K562 (cell line): ENCODE measurements at regions not wholly inside any gene's neighbourhood (a gene's known extent, or its start where the extent isn't known, plus 50 kb on each side); places are given as distances from the start of the nearest gene placed in this dataset.

ENCODE experiments used
- ATAC-seq: fragments of 200-7000 bp; cut with Tn5 transposase; 3 replicates; pipeline ENCODE4 v1.9.1; 2020; ENCODE audit warnings: moderate library complexity
- BruUV-seq: library from RNA; stranded (reverse); fragments of 400-500 nt; replicated peaks from 2 replicates; lab custom pipeline; 2021; lab: Mats Ljungman, UMichigan
- CTCF ChIA-PET: fragments of 300-600 bp; formaldehyde crosslinking; extraction: SDS; loops from one replicate; lab custom pipeline; 2021; ENCODE audit warnings: low intra/inter-chr PET ratio; lab: Yijun Ruan, JAX
- POLR2A ChIA-PET: fragments of 300-600, 350-650 bp; sonication (Branson Sonifier 250); formaldehyde crosslinking; extraction: SDS; loops from one replicate; lab custom pipeline; 2021; ENCODE audit warnings: antibody characterized with exemption, inconsistent platforms; lab: Yijun Ruan, JAX
- DNase-seq, 4 experiments: peaks; one replicate each; pipeline versions ENCODE4 v3.0.0 to v3.0.0-alpha.2; 2011 to 2018; ENCODE audit warnings: low spot score in 3 of 4, mixed read lengths in 3 of 4; ENCODE audit errors: extremely low read depth in 1 of 4
- FAIRE-seq: peaks from 2 replicates; lab custom pipeline; 2011; peaks lifted over from hg19 to GRCh38; lab: Jason Lieb, UNC
- H2AFZ ChIP-seq: 2 replicates; pipeline ENCODE4 v1.6.0; 2011; ENCODE audit warnings: low read depth, low read length, control low read depth, inconsistent platforms
- H3K27ac ChIP-seq: fragments of 200-600 bp; 3 replicates; pipeline ENCODE4 v1.8.0; 2011; ENCODE audit warnings: low read depth, mild to moderate bottlenecking, control low read depth, inconsistent platforms, low read length, moderate library complexity, mixed read lengths; ENCODE audit errors: extremely low read depth
- H3K27me3 ChIP-seq, 2 experiments: fragments of 300-600 bp in 1 of 2; 2 replicates in 1 of 2; 3 replicates in 1 of 2; pipeline versions ENCODE4 v1.6.0 to v1.8.0; 2011; ENCODE audit warnings: inconsistent platforms in 2 of 2, low read length in 2 of 2, mild to moderate bottlenecking in 1 of 2, mixed read lengths in 1 of 2, moderate library complexity in 1 of 2; ENCODE audit not compliant: control insufficient read depth in 2 of 2, insufficient read depth in 2 of 2
- H3K36me3 ChIP-seq: fragments of 300-600 bp; 3 replicates; pipeline ENCODE4 v1.8.0; 2011; ENCODE audit warnings: mild to moderate bottlenecking, low read length, inconsistent platforms; ENCODE audit not compliant: control insufficient read depth, insufficient read depth
- H3K4me1 ChIP-seq, 2 experiments: fragments of 200-600 bp in 1 of 2; replicated peaks in 1 of 2; 2 replicates in 1 of 2; 3 replicates in 1 of 2; pipeline versions ENCODE4 v1.5.1 to v1.8.0; 2011; ENCODE audit warnings: inconsistent platforms in 2 of 2, low read length in 2 of 2, mild to moderate bottlenecking in 1 of 2, mixed read lengths in 1 of 2, moderate library complexity in 1 of 2; ENCODE audit not compliant: control insufficient read depth in 2 of 2, insufficient read depth in 2 of 2
- H3K4me2 ChIP-seq: 2 replicates; pipeline ENCODE4 v1.6.1; 2011; ENCODE audit warnings: low read length, control low read depth, inconsistent platforms, mixed read lengths; ENCODE audit not compliant: insufficient read depth
- H3K4me3 ChIP-seq: fragments of 200-600 bp; sonication (generic), shearing (Covaris generic); 2 replicates; pipeline ENCODE4 v1.5.1; 2016; ENCODE audit warnings: control low read depth, inconsistent platforms
- H3K79me2 ChIP-seq: fragments of 200-600 bp; 3 replicates; pipeline ENCODE4 v1.8.0; 2011; ENCODE audit warnings: low read length, inconsistent platforms; ENCODE audit not compliant: control insufficient read depth, insufficient read depth
- H3K9ac ChIP-seq, 2 experiments: 2 replicates each; pipeline versions ENCODE4 v1.6.0 to v1.6.1; 2011; ENCODE audit warnings: low read depth in 2 of 2, low read length in 2 of 2, control low read depth in 1 of 2, inconsistent platforms in 1 of 2, mild to moderate bottlenecking in 1 of 2, mixed read lengths in 1 of 2; ENCODE audit not compliant: insufficient read depth in 1 of 2
- H3K9me1 ChIP-seq: one replicate; pipeline ENCODE4 v1.6.0; 2011; ENCODE audit warnings: inconsistent platforms, mild to moderate bottlenecking, low read length, moderate library complexity; ENCODE audit not compliant: control insufficient read depth, insufficient read depth
- H3K9me3 ChIP-seq: replicated peaks from 2 replicates; pipeline ENCODE4 v1.5.1; 2011; ENCODE audit warnings: low read depth, low read length, inconsistent platforms; ENCODE audit not compliant: control insufficient read depth, insufficient read depth
- H4K20me1 ChIP-seq: replicated peaks from 2 replicates; pipeline ENCODE4 v1.6.1; 2011; ENCODE audit warnings: low read length, inconsistent platforms, mixed read lengths; ENCODE audit not compliant: control insufficient read depth, insufficient read depth
- BHLHE40 ChIP-seq: IDR thresholded peaks from 2 replicates; pipeline ENCODE4 v1.6.1; 2011; ENCODE audit warnings: low read length, improper control_type of control experiment
- CBFA2T3 ChIP-seq: fragments of 450-650 bp; IDR thresholded peaks from 2 replicates; pipeline ENCODE4 v1.6.1; 2017
- DDX20 ChIP-seq: fragments of 450-650 bp; IDR thresholded peaks from 2 replicates; pipeline ENCODE4 v1.6.1; 2016; ENCODE audit warnings: missing genetic modification characterization, low read depth, mild to moderate bottlenecking, missing compliant biosample characterization, moderate library complexity
- EHMT2 ChIP-seq: fragments of 450-650 bp; IDR thresholded peaks from 2 replicates; pipeline ENCODE4 v1.6.1; 2018; ENCODE audit warnings: antibody characterized with exemption
- FOXM1 ChIP-seq, 2 experiments: fragments of 450-650 bp in 1 of 2; sonication (generic) in 1 of 2; formaldehyde crosslinking in 1 of 2; IDR thresholded peaks; 2 replicates each; pipeline versions ENCODE4 v1.6.1 to v1.9.0; 2017 to 2022; ENCODE audit warnings: low read depth in 2 of 2, mild to moderate bottlenecking in 2 of 2, missing genetic modification reagents in 1 of 2, moderate library complexity in 1 of 2
- GABPB2 ChIP-seq: fragments of 250-450 bp; sonication (Bioruptor Pico); conservative IDR thresholded peaks from 2 replicates; pipeline ENCODE4 v1.5.1; 2021; ENCODE audit warnings: mild to moderate bottlenecking
- MCM2 ChIP-seq: fragments of 450-650 bp; IDR thresholded peaks from 2 replicates; pipeline ENCODE4 v1.6.1; 2017; ENCODE audit warnings: low read depth, mild to moderate bottlenecking
- PURB ChIP-seq: sonication (generic); formaldehyde crosslinking; IDR thresholded peaks from 2 replicates; pipeline ENCODE4 v1.9.0; 2021; ENCODE audit warnings: low read depth, mild to moderate bottlenecking, missing genetic modification reagents
- RREB1 ChIP-seq: fragments of 250-450 bp; sonication (Bioruptor Pico); IDR thresholded peaks from 2 replicates; pipeline ENCODE4 v1.4.0; 2020
- SIN3A ChIP-seq, 2 experiments: fragments of 150-350 bp in 1 of 2; IDR thresholded peaks; 2 replicates each; pipeline ENCODE4 v1.6.1; 2011 to 2016; ENCODE audit warnings: borderline replicate concordance in 2 of 2, low read depth in 2 of 2, low read length in 2 of 2, mild to moderate bottlenecking in 2 of 2, moderate library complexity in 2 of 2; ENCODE audit not compliant: control insufficient read depth in 1 of 2
- SMC3 ChIP-seq: conservative IDR thresholded peaks from 2 replicates; pipeline ENCODE4 v1.6.1; 2011; ENCODE audit warnings: low read depth, low read length, improper control_type of control experiment; ENCODE audit not compliant: insufficient read depth
- TRIM28 ChIP-seq: fragments of 450-650 bp; IDR thresholded peaks from 2 replicates; pipeline ENCODE4 v1.6.1; 2017
- USF2 ChIP-seq: sonication (generic); formaldehyde crosslinking; IDR thresholded peaks from 2 replicates; pipeline ENCODE4 v1.5.0; 2020; ENCODE audit warnings: missing genetic modification reagents
- ZNF134 ChIP-seq: fragments of 250-450 bp; sonication (Bioruptor Pico); conservative IDR thresholded peaks from 2 replicates; pipeline ENCODE4 v1.4.0; 2020
- ZNF184 ChIP-seq: sonication (generic); formaldehyde crosslinking; IDR thresholded peaks from 2 replicates; pipeline ENCODE4 v1.5.0; 2020; ENCODE audit warnings: missing genetic modification reagents
- ZNF23 ChIP-seq: fragments of 250-450 bp; sonication (Bioruptor Pico); IDR thresholded peaks from 2 replicates; pipeline ENCODE4 v1.4.0; 2020; ENCODE audit warnings: mild to moderate bottlenecking
- ZNF76 ChIP-seq: fragments of 250-450 bp; sonication (Bioruptor Pico); IDR thresholded peaks from 2 replicates; pipeline ENCODE4 v1.4.0; 2020; ENCODE audit warnings: mild to moderate bottlenecking, moderate library complexity, borderline replicate concordance
- WGBS: fragments of 100-300 bp; shearing (Covaris generic); methylation state at CpG from one replicate; pipeline ENCODE4 v1.1.6; 2016; ENCODE audit warnings: low coverage, mixed read lengths; ENCODE audit not compliant: insufficient coverage; ENCODE audit errors: missing lambda C conversion rate; 5-methylcytosine and 5-hydroxymethylcytosine counted together
- in situ Hi-C: fragments of 300-500 bp; cut with MboI; formaldehyde crosslinking; loops from 4 replicates; pipeline ENCODE4 v1.15.0; 2018; ENCODE audit warnings: inconsistent platforms, mixed read lengths
- intact Hi-C: fragments of 100-400 bp; cut with micrococcal nuclease; formaldehyde crosslinking; loops from 2 replicates; pipeline ENCODE4 v1.14.2; 2022

DNA sequence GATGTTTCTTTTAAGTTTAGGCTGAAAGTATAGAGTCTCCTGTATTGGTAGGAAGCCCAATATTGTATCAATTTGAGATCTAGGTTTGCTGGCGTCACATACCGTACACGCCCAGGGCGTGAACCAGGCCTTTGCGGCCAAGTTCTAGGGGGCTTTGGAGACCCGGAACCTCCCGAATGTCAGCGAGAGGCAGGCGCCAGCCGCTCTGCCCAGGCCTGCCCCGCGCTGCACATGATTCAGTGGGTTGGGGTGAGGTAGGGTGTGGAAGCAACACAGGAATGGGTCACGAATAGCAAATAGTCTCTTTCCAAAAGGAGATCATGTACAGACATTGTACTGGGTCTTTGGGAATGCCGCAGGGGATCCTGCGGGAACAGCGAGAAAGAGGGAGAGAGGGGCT lies 195.7 kb upstream of the FAT1 start:
- no peak for FAIRE-seq
- in situ Hi-C loops = no loop called here
- no peak for TF ChIP-seq PURB (CRISPR knock-in tag)
- TF ChIP-seq ZNF134 (CRISPR knock-in tag) = no peak
- TF ChIP-seq DDX20 = no peak
- no peak for TF ChIP-seq GABPB2 (CRISPR knock-in tag)
- no peak for TF ChIP-seq ZNF76 (CRISPR knock-in tag)
- no peak for TF ChIP-seq ZNF23 (CRISPR knock-in tag)
- no peak for TF ChIP-seq SIN3A (IDR thresholded peaks at IDR 0.05; ENCODE audit: borderline replicate concordance in 2 of 2, control insufficient read depth in 1 of 2, low read depth in 2 of 2, low read length in 2 of 2)
- no peak for TF ChIP-seq CBFA2T3
- TF ChIP-seq TRIM28 = no peak
- TF ChIP-seq USF2 (CRISPR knock-in tag) = no peak
- no peak for TF ChIP-seq EHMT2
- no peak for TF ChIP-seq BHLHE40
- TF ChIP-seq FOXM1 (IDR thresholded peaks at IDR 0.05; ENCODE audit: low read depth) = no peak
- TF ChIP-seq FOXM1 (CRISPR knock-in tag; IDR thresholded peaks at IDR 0.05; ENCODE audit: low read depth) = no peak
- TF ChIP-seq MCM2 = no peak
- no peak for TF ChIP-seq RREB1 (CRISPR knock-in tag)
- no peak for TF ChIP-seq ZNF184
- TF ChIP-seq SMC3 = no peak

More for the DNA sequence above, 195.7 kb upstream of the FAT1 start:
- no peaks in the 10 kb centered on the region for H3K9me1 ChIP-seq
- H3K4me2 ChIP-seq = no peak overlapping the region
- CTCF ChIA-PET = no interaction called here
- H3K27me3 ChIP-seq = peaks cover 3 to 8% of the 10 kb centered on the region in 2 experiments; a peak in 4 of 5 replicates
- no peaks in the 10 kb centered on the region for H3K36me3 ChIP-seq
- intact Hi-C loops = no loop called here
- ATAC-seq (no peak), DNase-seq (no peak)
- no peak overlapping the region for H3K4me3 ChIP-seq
- H4K20me1 ChIP-seq = no peaks in the 10 kb centered on the region
- no peaks in the 10 kb centered on the region for H3K4me1 ChIP-seq
- H3K9me3 ChIP-seq = no peaks in the 10 kb centered on the region
- 49% methylated on average over 16 of the region's 16 CpGs for WGBS
- BruUV-seq = no TSS peak
- H3K9ac ChIP-seq = no peak overlapping the region
- no peak overlapping the region for H2AFZ ChIP-seq
- POLR2A ChIA-PET = no interaction called here
- H3K27ac ChIP-seq = no peak overlapping the region
- no peaks in the 10 kb centered on the region for H3K79me2 ChIP-seq
